Thoracic aorta (tissue), 2 donors: ENCODE measurements at regions not wholly inside any gene's neighbourhood (a gene's known extent, or its start where the extent isn't known, plus 50 kb on each side); places are given as distances from the start of the nearest gene placed in this dataset.
"Not testable (repeated sequence)": the region's sequence is repeated elsewhere in the genome, so short reads cannot be mapped to it uniquely, and the experiment has no call there.

ENCODE experiments used
- ATAC-seq: fragments of 150-250 bp; one replicate; pipeline ENCODE4 v1.8.0; 2017; ENCODE audit warnings: low read depth; ENCODE audit not compliant: insufficient number of reproducible peaks, low FRiP score
- DNase-seq: peaks from one replicate; pipeline ENCODE4 v3.0.0-alpha.2; 2020; ENCODE audit warnings: low spot score
- H3K27ac ChIP-seq, 2 donors: fragments of 200-600 bp; sonication (generic); 1 replicate in 1 of 2; 2 replicates in 1 of 2; pipeline ENCODE4 v1.5.1; 2016; ENCODE audit warnings: mild to moderate bottlenecking in 2 of 2, moderate library complexity in 2 of 2
- H3K27me3 ChIP-seq: fragments of 200-600 bp; sonication (generic); replicated peaks from 2 replicates; pipeline ENCODE4 v1.6.0; 2016; ENCODE audit warnings: mild to moderate bottlenecking; ENCODE audit not compliant: insufficient read depth
- H3K36me3 ChIP-seq: fragments of 200-600 bp; sonication (generic); one replicate; pipeline ENCODE4 v1.5.1; 2016
- H3K4me1 ChIP-seq, 2 donors: fragments of 200-600 bp; sonication (generic); 1 replicate in 1 of 2; 2 replicates in 1 of 2; pipeline versions ENCODE4 v1.5.1 to v1.6.0; 2016; ENCODE audit warnings: low read depth in 2 of 2, mild to moderate bottlenecking in 1 of 2; ENCODE audit not compliant: control insufficient read depth in 1 of 2
- H3K4me3 ChIP-seq: fragments of 200-600 bp; sonication (generic); 2 replicates; pipeline ENCODE4 v1.5.1; 2016; ENCODE audit warnings: mild to moderate bottlenecking
- H3K9me3 ChIP-seq: fragments of 200-600 bp; sonication (generic); 2 replicates; pipeline ENCODE4 v1.5.1; 2016
- CTCF ChIP-seq: fragments of 200-600 bp; sonication (generic); IDR thresholded peaks from one replicate; pipeline ENCODE4 v1.5.1; 2019; ENCODE audit warnings: antibody characterized with exemption

DNA sequence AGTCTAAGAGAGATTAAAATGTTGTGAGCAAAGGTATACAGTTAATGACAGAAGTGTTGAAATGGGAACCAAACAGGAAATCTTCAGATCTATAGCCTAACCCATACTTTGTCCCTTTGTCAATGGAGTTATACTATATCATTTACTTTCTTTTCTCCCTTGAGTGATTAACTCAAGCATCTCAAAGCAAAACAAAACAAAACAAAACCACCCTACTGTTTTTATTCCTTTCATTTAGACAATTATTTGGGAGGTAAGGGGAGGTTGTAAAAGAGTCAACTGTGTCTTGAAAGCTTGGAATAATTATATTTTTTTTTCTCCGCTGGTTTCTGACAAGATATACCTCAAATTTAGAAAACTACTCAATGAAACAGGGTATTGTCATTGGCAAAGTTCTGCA is 139.8 kb upstream of the HMGN3 start:
- no peak for TF ChIP-seq CTCF

GRCh38 chr6:79373880-79374279 is 139.4 kb upstream of the HMGN3 start:
- no peaks in the 10 kb centered on the region for H3K36me3 ChIP-seq
- TF ChIP-seq CTCF: no peak
- no peak for DNase-seq
- H3K4me1 ChIP-seq: peaks cover 3 to 8% of the 10 kb centered on the region in 2 donors
- peaks cover 6% of the 10 kb centered on the region for H3K9me3 ChIP-seq
- H3K4me3 ChIP-seq: no peak overlapping the region
- no peaks in the 10 kb centered on the region for H3K27me3 ChIP-seq
- no peak for ATAC-seq
- no peak overlapping the region for H3K27ac ChIP-seq

More for the DNA sequence above, 139.8 kb upstream of the HMGN3 start:
- Histone ChIP-seq H3K4me3 (no peak overlapping the region), H3K36me3 (no peaks in the 10 kb centered on the region), H3K27ac (no peak overlapping the region), H3K9me3 (peaks cover 6% of the 10 kb centered on the region), H3K4me1 (peaks cover 3 to 8% of the 10 kb centered on the region in 2 donors), H3K27me3 (no peaks in the 10 kb centered on the region)
- no peak for DNase-seq
- no peak for ATAC-seq

DNA sequence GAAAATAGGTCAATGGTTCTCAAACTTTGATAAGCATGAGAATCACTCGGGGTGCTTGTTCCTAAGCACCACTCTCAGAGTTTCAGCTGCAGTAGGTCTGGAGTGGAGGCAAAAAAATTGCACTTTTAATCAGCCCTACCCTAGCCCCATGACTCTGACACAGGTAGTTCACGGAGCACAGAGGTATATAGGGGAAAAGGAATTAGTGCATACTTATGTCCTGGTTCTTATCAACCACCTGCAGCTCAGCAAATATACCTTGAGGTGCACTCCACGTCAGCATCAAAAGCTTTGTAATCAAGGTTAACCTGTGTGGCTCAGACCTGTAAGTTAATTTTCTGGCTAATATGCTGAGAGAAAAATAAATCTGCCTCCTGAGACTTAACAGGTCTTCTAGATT is 138.8 kb upstream of the HMGN3 start:
- no peak overlapping the region for H3K4me3 ChIP-seq
- peaks cover 8% of the 10 kb centered on the region for H3K9me3 ChIP-seq
- TF ChIP-seq CTCF: no peak
- H3K27ac ChIP-seq: no peak overlapping the region
- H3K27me3 ChIP-seq: no peaks in the 10 kb centered on the region
- H3K36me3 ChIP-seq: no peaks in the 10 kb centered on the region
- no peak for DNase-seq
- peaks cover 3 to 7% of the 10 kb centered on the region in 2 donors for H3K4me1 ChIP-seq
- ATAC-seq: no peak

- DNase-seq: no peak
- H3K36me3 ChIP-seq: no peaks in the 10 kb centered on the region
- no peak for TF ChIP-seq CTCF
- no peaks in the 10 kb centered on the region for H3K27me3 ChIP-seq
- peaks cover 2% of the 10 kb centered on the region in 2 donors for H3K4me1 ChIP-seq
- no peak for ATAC-seq
- no peak overlapping the region for H3K4me3 ChIP-seq
- no peak overlapping the region for H3K27ac ChIP-seq
- peaks cover 13% of the 10 kb centered on the region for H3K9me3 ChIP-seq
Measured at GRCh38 chr6:79372757-79373156, 138.3 kb upstream of the HMGN3 start.

DNA sequence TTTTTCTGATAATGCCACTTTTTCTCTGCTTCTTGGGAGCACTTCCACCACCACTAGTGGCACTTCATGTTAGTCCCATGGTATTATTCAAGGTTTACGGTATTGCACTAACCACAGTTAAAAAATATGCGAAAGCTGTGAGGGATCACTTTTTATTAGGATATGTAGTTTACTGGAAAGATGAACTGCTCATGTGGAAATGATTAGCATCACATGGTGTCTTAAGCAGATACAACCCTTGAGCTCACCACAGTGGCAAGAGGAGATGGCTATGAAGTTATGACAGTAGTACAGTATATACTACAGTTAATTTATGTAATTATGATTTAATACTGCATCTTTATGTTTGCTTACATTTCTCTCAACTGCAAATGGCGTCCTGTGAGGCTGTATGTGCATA is 134.5 kb upstream of the HMGN3 start:
- peaks cover 15% of the 10 kb centered on the region for H3K9me3 ChIP-seq
- no peak overlapping the region for H3K27ac ChIP-seq
- no peak for TF ChIP-seq CTCF
- H3K27me3 ChIP-seq: no peaks in the 10 kb centered on the region
- ATAC-seq (no peak), DNase-seq (no peak)
- no peaks in the 10 kb centered on the region for H3K36me3 ChIP-seq
- no peak overlapping the region for H3K4me3 ChIP-seq
- H3K4me1 ChIP-seq: no peaks in the 10 kb centered on the region

GRCh38 chr6:79363441-79363840 is 129.0 kb upstream of the HMGN3 start:
- not testable (repeated sequence) for DNase-seq, H3K36me3 ChIP-seq, ATAC-seq, H3K4me3 ChIP-seq, H3K27ac ChIP-seq, H3K27me3 ChIP-seq, H3K4me1 ChIP-seq
- H3K9me3 ChIP-seq: peaks cover 11% of the 10 kb centered on the region

DNA sequence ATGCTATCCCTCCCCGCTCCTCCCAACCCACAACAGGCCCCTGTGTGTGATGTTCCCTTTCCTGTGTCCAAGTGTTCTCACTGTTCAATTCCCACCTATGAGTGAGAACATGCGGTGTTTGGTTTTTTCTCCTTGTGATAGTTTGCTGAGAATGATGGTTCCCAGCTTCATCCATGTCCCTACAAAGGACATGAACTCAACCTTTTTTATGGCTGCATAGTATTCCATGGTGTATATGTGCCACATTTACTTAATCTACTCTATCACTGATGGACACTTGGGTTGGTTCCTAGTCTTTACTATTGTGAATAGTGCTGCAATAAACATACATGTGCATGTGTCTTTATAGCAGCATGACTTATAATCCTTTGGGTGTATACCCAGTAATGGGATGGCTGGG is 126.6 kb upstream of the HMGN3 start:
- not testable (repeated sequence) for DNase-seq, H3K36me3 ChIP-seq, H3K27ac ChIP-seq, H3K4me3 ChIP-seq, H3K9me3 ChIP-seq, ATAC-seq, H3K4me1 ChIP-seq, H3K27me3 ChIP-seq
